Spleen (tissue), 11 donors: ENCODE measurements at regions not wholly inside any gene's neighbourhood (a gene's known extent, or its start where the extent isn't known, plus 50 kb on each side); places are given as distances from the start of the nearest gene placed in this dataset.

Experiments used
- DNase-seq: peaks from one replicate; pipeline ENCODE4 v3.0.0-alpha.2; 2020
- H3K27ac ChIP-seq, 8 donors: fragments of 200-600 bp; sonication (generic) in 7 of 8; 1 replicate in 4 of 8; 2 replicates in 4 of 8; pipeline versions ENCODE4 v1.5.0 to v1.8.0; 2016 to 2021; ENCODE audit warnings: inconsistent platforms in 4 of 8, mild to moderate bottlenecking in 4 of 8, moderate library complexity in 1 of 8
- H3K27me3 ChIP-seq, 7 donors: fragments of 200-600 bp; sonication (generic) in 6 of 7; replicated peaks in 1 of 7; 1 replicate in 4 of 7; 2 replicates in 3 of 7; pipeline versions ENCODE4 v1.5.0 to v1.8.0; 2016 to 2021; ENCODE audit warnings: inconsistent platforms in 3 of 7, mild to moderate bottlenecking in 1 of 7
- H3K36me3 ChIP-seq, 6 donors: fragments of 200-600 bp; sonication (generic) in 5 of 6; 1 replicate in 4 of 6; 2 replicates in 2 of 6; pipeline versions ENCODE4 v1.5.0 to v1.8.0; 2016 to 2021; ENCODE audit warnings: inconsistent platforms in 2 of 6
- H3K4me1 ChIP-seq, 6 donors: fragments of 200-600 bp; sonication (generic) in 5 of 6; 1 replicate in 3 of 6; 2 replicates in 3 of 6; pipeline versions ENCODE4 v1.5.0 to v1.8.0; 2016 to 2021; ENCODE audit warnings: inconsistent platforms in 3 of 6
- H3K4me3 ChIP-seq, 8 donors: fragments of 200-600 bp; sonication (generic) in 7 of 8; 1 replicate in 4 of 8; 2 replicates in 4 of 8; pipeline versions ENCODE4 v1.5.0 to v1.8.0; 2016 to 2021; ENCODE audit warnings: inconsistent platforms in 4 of 8, mild to moderate bottlenecking in 4 of 8, moderate library complexity in 2 of 8
- H3K9me3 ChIP-seq, 8 donors: fragments of 200-600 bp; sonication (generic) in 7 of 8; 1 replicate in 4 of 8; 2 replicates in 4 of 8; pipeline versions ENCODE4 v1.5.0 to v1.8.0; 2016 to 2021; ENCODE audit warnings: inconsistent platforms in 4 of 8
- POLR2A ChIP-seq, 3 donors: fragments of 450-650 bp; IDR thresholded peaks; one replicate each; pipeline ENCODE4 v1.5.1; 2017; ENCODE audit warnings: antibody characterized with exemption in 3 of 3, mild to moderate bottlenecking in 1 of 3
- POLR2AphosphoS5 ChIP-seq, 3 donors: sonication (generic); formaldehyde crosslinking; IDR thresholded peaks; one replicate each; pipeline ENCODE4 v1.5.1; 2017; ENCODE audit warnings: antibody characterized with exemption in 3 of 3
- WGBS, 5 donors: extraction: QIAGEN DNeasy Blood & Tissue Kit in 3 of 5; methylation state at CpG; one replicate each; pipeline versions ENCODE4 v1.1.5 to v1.1.7; 2013 to 2018; 5-methylcytosine and 5-hydroxymethylcytosine counted together
- intact Hi-C: fragments of 100-400 bp; cut with DNase I; formaldehyde crosslinking; loops from one replicate; pipeline ENCODE4 v1.15.0; 2023; ENCODE audit warnings: low total_unique reads
- TF ChIP-seq, protein P1 (sequence below), 11 experiments: fragments of 200-600 bp in 7 of 11; fragments of 450-650 bp in 4 of 11; sonication (generic) in 4 of 11; IDR thresholded peaks in 8 of 11; conservative IDR thresholded peaks in 3 of 11; 1 replicate in 7 of 11; 2 replicates in 4 of 11; pipeline versions ENCODE4 v1.4.0 to v1.8.0; 2016 to 2021; ENCODE audit warnings: antibody characterized with exemption in 11 of 11, inconsistent platforms in 4 of 11, mild to moderate bottlenecking in 1 of 11
- donor health status: healthy with polysubstance abuse.
- donor health status: DM: no; HTN: no; CAD: no; lungs with moderate emphysema.
- donor health status: DM: no; HTN: no; CAD: no.
- donor health status: Bipolar disorder and iron deficiency.
- donor health status: healthy.
- donor health status: DM: no; HTN: no; CAD: no.
- donor health status: DM: yes; HTN: yes; CAD: no.

DNA sequence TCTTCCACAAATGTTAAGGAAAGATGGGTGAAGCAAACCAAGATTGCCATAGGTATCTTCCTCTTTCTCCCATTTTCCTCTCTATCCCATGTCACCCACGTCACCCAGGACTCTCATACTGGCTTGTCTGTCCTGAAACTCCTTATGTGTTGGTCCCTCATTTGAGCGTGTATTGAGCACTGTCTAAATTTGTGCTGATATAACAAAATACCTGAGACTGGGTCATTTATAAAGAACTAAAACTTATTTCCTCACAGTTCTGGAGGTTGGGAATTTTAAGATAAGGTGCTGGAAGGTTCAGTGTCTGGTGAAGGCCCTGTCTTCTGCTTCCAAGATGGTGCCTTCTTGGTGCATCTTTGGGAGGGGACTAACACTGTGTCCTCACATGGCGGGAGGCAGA is 186.9 kb upstream of the SLC24A5 start:
- DNase-seq: no peak
- Histone ChIP-seq H3K4me3 (no peak overlapping the region), H3K9me3 (no peaks in the 10 kb centered on the region), H3K4me1 (no peaks in the 10 kb centered on the region), H3K36me3 (no peaks in the 10 kb centered on the region), H3K27me3 (no peaks in the 10 kb centered on the region), H3K27ac (no peak overlapping the region)
- intact Hi-C loops: no loop called here
- no peak for TF ChIP-seq POLR2AphosphoS5 (IDR thresholded peaks at IDR 0.05)
- TF ChIP-seq, protein P1, sequence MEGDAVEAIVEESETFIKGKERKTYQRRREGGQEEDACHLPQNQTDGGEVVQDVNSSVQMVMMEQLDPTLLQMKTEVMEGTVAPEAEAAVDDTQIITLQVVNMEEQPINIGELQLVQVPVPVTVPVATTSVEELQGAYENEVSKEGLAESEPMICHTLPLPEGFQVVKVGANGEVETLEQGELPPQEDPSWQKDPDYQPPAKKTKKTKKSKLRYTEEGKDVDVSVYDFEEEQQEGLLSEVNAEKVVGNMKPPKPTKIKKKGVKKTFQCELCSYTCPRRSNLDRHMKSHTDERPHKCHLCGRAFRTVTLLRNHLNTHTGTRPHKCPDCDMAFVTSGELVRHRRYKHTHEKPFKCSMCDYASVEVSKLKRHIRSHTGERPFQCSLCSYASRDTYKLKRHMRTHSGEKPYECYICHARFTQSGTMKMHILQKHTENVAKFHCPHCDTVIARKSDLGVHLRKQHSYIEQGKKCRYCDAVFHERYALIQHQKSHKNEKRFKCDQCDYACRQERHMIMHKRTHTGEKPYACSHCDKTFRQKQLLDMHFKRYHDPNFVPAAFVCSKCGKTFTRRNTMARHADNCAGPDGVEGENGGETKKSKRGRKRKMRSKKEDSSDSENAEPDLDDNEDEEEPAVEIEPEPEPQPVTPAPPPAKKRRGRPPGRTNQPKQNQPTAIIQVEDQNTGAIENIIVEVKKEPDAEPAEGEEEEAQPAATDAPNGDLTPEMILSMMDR (IDR thresholded peaks at IDR 0.05 in 8 of 11, conservative IDR thresholded peaks at IDR 0.05 in 3 of 11): no peak
- no peak for TF ChIP-seq POLR2A (IDR thresholded peaks at IDR 0.05)
- 81 to 95% (median 86%) methylated on average over 3 of the region's 3 CpGs for whole genome bisulfite sequencing, 5 donors

- TF ChIP-seq POLR2A (IDR thresholded peaks at IDR 0.05): no peak
- no peak for TF ChIP-seq POLR2AphosphoS5 (IDR thresholded peaks at IDR 0.05)
- TF ChIP-seq, protein P1 (IDR thresholded peaks at IDR 0.05 in 8 of 11, conservative IDR thresholded peaks at IDR 0.05 in 3 of 11): no peak
- Histone ChIP-seq H3K36me3 (no peaks in the 10 kb centered on the region), H3K4me3 (no peak overlapping the region), H3K27me3 (no peaks in the 10 kb centered on the region), H3K9me3 (no peaks in the 10 kb centered on the region), H3K27ac (no peak overlapping the region), H3K4me1 (no peaks in the 10 kb centered on the region)
- intact Hi-C loops: no loop called here
- no peak for DNase-seq
Measured at GRCh38 chr15:47934342-47934741, 186.4 kb upstream of the SLC24A5 start.

DNA sequence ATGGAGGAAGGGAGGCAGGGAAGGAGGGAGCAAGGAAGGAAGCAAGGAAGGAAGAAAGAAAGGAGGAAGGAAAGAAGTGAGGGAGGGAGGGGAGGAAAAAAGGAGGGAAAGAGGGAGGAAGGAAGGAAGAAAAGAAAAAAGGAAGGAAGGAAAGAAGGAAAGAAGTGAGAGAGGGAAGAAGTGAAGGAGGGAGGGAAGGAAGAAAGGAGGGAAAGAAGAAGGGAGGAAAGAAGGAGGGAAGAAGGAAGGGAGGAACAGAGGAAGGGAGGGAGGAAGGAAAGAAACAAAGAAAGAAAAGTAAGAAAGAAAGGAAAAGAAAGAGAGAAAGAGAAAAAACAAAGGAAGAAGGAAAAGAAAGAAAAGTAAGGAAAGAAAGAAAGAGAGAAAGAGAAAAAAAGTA is 183.0 kb upstream of the SLC24A5 start:
- DNase-seq: no peak
- intact Hi-C loops: no loop called here
- Histone ChIP-seq H3K9me3 (no peaks in the 10 kb centered on the region), H3K36me3 (no peaks in the 10 kb centered on the region), H3K27me3 (no peaks in the 10 kb centered on the region), H3K4me1 (no peaks in the 10 kb centered on the region), H3K27ac (no peak overlapping the region), H3K4me3 (no peak overlapping the region)
- TF ChIP-seq POLR2AphosphoS5 (IDR thresholded peaks at IDR 0.05) (no peak), POLR2A (IDR thresholded peaks at IDR 0.05) (no peak)
- TF ChIP-seq, protein P1 (IDR thresholded peaks at IDR 0.05 in 8 of 11, conservative IDR thresholded peaks at IDR 0.05 in 3 of 11): no peak

DNA sequence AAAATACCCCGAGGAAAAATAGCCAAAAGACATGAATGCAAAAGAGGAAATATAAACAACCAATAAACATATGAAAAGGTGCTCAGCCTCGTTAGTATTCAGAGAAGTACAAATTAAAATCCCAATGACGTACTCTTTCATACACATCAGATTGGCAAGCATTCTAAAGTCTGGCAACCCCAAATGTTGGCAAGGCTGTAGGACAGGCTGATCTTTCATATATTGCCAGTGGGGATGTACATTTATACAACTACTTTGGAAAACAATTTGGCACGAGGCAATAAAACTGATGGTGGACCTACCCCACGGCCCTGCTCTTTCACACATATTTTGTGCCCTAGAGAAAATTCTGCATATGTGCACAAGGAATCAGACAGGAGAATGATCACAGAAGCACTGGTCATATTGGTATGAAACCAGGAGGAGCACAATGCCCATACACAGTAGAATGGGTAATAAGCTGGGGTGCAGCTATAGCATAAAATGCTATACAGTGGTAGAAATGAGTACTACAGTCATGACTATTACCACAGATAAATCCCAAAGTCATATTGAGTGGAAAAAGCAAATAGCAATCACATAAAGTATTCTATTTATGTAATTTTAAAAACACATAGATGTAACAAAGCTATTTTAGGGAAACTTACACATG is 176.0 kb upstream of the SLC24A5 start:
- WGBS, 5 donors: 80 to 91% (median 85%) methylated on average over 5 of the region's 5 CpGs
- H3K27me3 ChIP-seq: no peaks in the 10 kb centered on the region
- no peak overlapping the region for H3K4me3 ChIP-seq
- no peaks in the 10 kb centered on the region for H3K9me3 ChIP-seq
- H3K27ac ChIP-seq: no peak overlapping the region
- H3K36me3 ChIP-seq: no peaks in the 10 kb centered on the region
- TF ChIP-seq, protein P1 (IDR thresholded peaks at IDR 0.05 in 8 of 11, conservative IDR thresholded peaks at IDR 0.05 in 3 of 11): no peak
- TF ChIP-seq POLR2A (IDR thresholded peaks at IDR 0.05) (no peak), POLR2AphosphoS5 (IDR thresholded peaks at IDR 0.05) (no peak)
- H3K4me1 ChIP-seq: no peaks in the 10 kb centered on the region
- no peak for DNase-seq
- intact Hi-C loops: no loop called here
